Endothelial cell of umbilical vein (primary cell): ENCODE measurements at regions not wholly inside any gene's neighbourhood (a gene's known extent, or its start where the extent isn't known, plus 50 kb on each side); places are given as distances from the start of the nearest gene placed in this dataset.

Experiments
- CTCF ChIP-seq, 2 donors: IDR thresholded peaks; 1 replicate in 1 of 2; 2 replicates in 1 of 2; pipeline ENCODE4 v1.5.1; 2011; ENCODE audit warnings: low read length in 2 of 2, mild to moderate bottlenecking in 2 of 2, moderate library complexity in 2 of 2, control low read depth in 1 of 2, inconsistent platforms in 1 of 2, low read depth in 1 of 2; ENCODE audit not compliant: insufficient read depth in 1 of 2; ENCODE audit errors: extremely low read depth in 1 of 2
- EZH2 ChIP-seq: IDR thresholded peaks from 2 replicates; pipeline ENCODE4 v1.6.1; 2012; ENCODE audit warnings: borderline replicate concordance, low read depth, mild to moderate bottlenecking, moderate library complexity, low read length, inconsistent platforms; ENCODE audit not compliant: severe bottlenecking
- MYC ChIP-seq: IDR thresholded peaks from one replicate; pipeline ENCODE4 v1.6.1; 2011; ENCODE audit warnings: mild to moderate bottlenecking, low read depth, low read length

- TF ChIP-seq MYC (no peak), EZH2 (no peak), CTCF (IDR thresholded peaks at IDR 0.05; ENCODE audit: extremely low read depth in 1 of 2, insufficient read depth in 1 of 2, low read depth in 1 of 2, low read length in 2 of 2) (no peak)
These were observed 195.0 kb upstream of the RHOBTB1 start for GRCh38 chr10:61138708-61139591.
